GM12874 (cell line): ENCODE measurements at regions not wholly inside any gene's neighbourhood (a gene's known extent, or its start where the extent isn't known, plus 50 kb on each side); places are given as distances from the start of the nearest gene placed in this dataset.

Experiments
- CTCF ChIP-seq: IDR thresholded peaks from 2 replicates; pipeline ENCODE4 v1.5.1; 2011; ENCODE audit warnings: low read depth, mild to moderate bottlenecking, control low read depth, low read length, moderate library complexity; ENCODE audit not compliant: insufficient read depth

GRCh38 chr6:63023726-63024125 lies 187.5 kb upstream of the FKBP1C start:
- no peak for TF ChIP-seq CTCF

GRCh38 chr6:63049216-63049615 lies 162.1 kb upstream of the FKBP1C start:
- no peak for TF ChIP-seq CTCF

- no peak for TF ChIP-seq CTCF
Measured at GRCh38 chr6:63058601-63059000, 152.7 kb upstream of the FKBP1C start.

- TF ChIP-seq CTCF: no peak
Measured at GRCh38 chr6:63063631-63064271, 147.5 kb upstream of the FKBP1C start.

GRCh38 chr6:63066055-63066704 lies 145.1 kb upstream of the FKBP1C start:
- 0 out of 2 replicates have a peak, but pooled peaks have one; percentile 28 for TF ChIP-seq CTCF

GRCh38 chr6:63094947-63095346 lies 116.3 kb upstream of the FKBP1C start:
- no peak for TF ChIP-seq CTCF

GRCh38 chr6:63097222-63097621 lies 114.0 kb upstream of the FKBP1C start:
- no peak for TF ChIP-seq CTCF
